HS-27A (cell line): ENCODE measurements at regions not wholly inside any gene's neighbourhood (a gene's known extent, or its start where the extent isn't known, plus 50 kb on each side); places are given as distances from the start of the nearest gene placed in this dataset.

Experiments
- DNase-seq: peaks from one replicate; pipeline ENCODE4 v3.0.0-alpha.2; 2012; ENCODE audit warnings: low read depth, missing footprints

DNA sequence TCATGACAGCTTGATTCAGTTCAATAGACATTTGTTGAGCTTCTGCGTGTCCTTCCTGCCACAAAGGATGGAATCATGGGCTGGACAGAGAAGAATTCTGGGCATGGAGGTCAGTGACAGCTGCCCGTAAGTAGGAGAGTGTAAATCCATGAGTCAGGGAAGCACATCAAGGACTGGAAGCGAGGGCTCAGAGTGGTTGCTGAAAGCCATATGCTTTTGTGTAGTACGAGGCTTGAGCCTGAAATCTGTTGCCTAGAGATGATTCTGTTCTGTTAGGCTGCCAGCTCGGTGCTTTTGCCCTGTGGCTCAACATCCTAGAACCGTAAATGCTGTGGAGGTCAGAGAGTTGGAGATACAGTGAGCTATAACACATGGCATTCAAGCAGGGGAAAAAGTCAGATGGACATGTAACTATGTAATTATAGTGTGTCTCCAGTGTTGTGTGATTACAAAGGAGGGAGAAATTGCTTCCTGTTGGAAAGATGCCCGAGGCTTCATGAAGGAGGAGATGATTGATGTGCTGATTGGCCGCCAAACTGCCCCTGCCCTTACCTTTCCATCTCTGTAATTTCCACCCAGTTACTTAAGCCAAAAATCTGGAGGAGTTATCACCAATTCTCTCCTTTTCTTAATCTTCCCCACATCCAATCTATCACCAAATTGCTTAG lies 92.8 kb upstream of the CACNA1E start:
- no peak for DNase-seq

DNA sequence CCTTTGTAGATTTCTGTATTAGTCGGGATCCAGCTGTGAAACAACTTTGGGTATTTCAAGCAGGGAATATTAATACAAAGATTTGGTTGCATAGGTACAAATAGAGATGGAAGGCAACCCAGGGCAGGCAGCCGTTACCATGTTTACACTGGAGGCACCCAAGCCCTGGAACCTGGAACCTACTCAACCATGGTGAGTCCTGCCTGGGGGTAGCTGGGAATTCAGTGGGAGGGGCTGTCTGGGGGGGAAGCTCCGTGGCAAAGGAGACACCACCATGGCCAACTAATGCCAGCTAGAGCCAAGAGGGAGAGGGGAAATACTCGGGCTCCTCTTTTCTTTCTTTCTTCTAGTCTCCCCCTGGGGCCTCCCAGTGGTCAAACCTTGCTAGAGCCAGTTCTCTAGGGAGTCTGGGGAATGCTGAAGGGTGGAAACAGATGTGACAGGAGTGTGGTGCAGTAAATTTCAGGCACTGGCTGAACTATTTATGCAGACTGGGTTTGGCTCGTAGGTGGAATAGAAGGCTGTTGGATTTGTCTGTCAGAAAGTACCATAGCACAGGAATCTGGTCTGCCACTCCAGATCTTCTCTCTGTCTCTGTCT lies 91.9 kb upstream of the CACNA1E start:
- DNase-seq: no peak

DNA sequence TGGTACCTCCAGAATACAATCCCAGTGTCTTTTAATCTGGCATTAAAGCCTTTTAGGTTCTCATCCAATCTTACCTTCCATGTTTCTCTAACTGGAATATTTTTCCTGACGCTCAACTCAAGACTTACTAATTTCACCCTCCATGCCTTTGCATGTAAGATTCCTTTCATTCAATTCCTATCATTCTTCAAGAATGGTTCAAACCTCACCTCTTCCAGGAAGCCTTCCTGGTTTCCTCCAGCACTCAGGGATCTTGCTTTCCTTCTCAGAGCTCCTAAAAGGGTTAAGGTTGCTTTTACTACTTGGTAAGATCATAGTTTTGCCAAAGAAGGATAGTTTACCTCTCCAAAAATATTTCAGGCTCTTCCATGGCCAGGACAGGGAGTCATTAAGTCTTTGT lies 91.2 kb upstream of the CACNA1E start:
- DNase-seq: no peak

DNA sequence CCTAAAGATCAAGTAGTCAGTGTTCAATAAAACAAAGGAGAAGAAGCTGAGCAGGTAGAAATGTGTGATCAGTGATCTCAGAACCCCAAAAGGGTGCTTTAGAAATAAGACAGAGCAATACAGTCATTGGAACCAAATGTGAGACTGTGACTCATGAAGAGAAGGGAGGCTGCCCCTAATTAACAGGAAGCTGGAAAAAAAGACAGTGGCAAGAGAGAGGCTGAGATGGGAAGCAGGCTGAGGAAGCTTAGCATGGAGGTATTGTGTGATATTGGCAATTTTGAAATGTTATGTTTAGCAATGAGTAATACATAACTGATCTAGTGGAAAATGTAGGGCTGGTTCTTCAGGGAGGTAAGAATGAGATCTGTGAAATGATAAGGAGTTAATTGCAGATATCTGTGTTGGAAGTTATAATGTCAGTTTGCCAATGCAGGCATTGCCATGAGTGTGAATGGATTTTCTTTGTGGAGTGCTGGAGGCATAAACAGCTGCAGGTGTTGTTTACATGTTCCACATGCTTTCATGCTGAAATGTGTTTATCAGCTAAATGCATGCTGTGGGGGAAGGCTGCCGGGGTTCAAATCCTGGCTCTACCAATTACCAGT lies 90.6 kb upstream of the CACNA1E start:
- no peak for DNase-seq

DNA sequence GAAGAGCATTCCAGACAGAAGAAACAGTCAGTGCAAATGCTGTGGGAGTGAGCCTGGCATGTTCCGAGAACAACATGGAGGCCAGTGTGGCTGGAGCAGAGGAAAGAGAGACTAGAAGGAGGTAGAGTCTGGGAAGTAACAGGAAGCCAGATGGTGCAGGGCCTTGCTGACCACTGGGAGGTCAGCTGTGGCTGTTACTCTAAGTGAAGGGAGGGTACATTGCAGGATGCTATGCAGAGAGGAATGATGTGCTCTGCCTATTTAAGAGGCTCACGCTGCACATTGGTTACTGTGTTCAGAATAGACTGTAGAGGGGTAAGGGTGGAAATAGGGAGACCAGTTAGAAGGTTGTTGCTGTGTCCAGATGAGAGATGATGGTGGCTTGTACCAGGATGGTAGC lies 88.6 kb upstream of the CACNA1E start:
- no peak for DNase-seq

DNA sequence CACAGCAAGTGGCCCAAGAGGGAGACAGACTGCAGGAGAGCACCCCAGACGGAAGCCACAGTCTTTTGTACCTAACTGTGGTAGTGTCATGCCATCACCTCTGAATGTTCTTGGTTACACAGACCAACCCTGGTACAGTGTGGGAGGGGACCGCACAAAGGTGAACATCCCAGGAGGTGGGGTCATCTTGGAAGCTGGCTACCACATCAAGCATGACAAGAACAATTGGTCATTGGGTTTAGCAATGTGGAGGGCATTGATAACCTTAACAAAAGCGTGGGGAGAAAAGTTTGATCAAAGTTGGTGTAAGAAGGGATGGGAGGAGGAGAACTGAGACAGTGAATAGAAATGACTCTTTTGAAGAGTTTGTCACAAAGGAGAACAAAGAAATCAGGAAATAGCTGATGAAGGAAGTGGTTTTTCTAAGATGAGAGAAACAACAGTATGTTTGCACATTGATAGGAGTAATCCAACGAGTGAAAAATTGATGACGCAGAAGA lies 87.1 kb upstream of the CACNA1E start:
- DNase-seq: no peak

DNA sequence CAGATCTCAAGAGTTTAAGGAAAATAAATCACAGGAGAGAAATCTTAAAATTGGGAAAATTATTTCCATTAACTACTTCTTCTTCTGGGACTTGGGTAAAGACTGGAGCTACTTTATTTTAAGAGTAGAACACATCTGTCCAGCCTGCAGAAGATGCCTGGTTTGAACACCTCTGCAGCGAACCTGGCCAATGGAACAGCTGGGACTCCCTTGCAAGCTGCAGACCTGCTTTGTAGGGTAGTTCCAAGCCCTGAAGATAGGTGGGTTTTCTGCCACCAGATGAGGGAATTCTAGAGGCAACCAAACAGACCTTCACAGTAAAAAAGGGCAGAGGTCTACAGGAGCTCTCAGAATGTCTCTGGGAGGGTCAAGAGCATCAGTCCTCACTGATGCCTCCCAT lies 86.5 kb upstream of the CACNA1E start:
- DNase-seq: no peak

DNA sequence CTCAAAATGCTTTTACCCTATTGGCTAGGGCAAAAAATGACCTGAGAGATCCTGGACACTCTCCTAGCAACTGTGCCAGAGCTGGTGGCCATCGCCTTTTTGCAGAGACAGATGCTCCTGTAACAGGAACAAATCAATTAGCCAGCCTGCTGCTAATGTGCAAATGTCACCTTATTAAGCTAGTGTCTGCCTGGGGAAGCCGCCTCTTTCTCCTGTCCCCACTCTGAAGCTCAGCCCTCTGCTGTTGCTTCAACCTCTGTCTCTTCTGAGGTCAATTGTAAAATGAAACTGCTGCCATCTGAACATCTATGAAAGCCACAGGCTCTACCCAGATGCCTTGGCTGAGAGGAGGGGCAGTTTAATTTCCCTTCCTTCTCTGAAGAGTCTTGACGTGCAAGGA lies 85.5 kb upstream of the CACNA1E start:
- DNase-seq: no peak

DNA sequence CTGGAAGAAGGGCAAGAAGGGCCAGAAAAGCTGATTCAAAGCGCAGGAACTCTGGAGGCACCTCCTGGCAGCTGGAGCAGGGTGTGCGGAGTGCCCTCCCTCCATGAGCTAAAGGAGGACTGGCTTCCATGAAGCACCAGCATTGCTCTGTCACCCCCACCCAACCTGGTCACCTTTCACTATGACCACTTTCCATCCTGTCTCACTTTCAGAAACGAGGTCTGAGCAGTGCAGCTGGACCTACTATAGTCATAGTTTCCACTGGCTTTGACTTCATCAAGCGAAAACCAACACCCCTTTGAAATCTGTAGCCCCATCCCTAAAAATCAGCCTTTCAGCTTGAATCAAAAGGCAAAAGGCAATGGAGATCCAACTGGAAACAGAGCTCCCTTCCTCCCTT lies 84.8 kb upstream of the CACNA1E start:
- DNase-seq: no peak

DNA sequence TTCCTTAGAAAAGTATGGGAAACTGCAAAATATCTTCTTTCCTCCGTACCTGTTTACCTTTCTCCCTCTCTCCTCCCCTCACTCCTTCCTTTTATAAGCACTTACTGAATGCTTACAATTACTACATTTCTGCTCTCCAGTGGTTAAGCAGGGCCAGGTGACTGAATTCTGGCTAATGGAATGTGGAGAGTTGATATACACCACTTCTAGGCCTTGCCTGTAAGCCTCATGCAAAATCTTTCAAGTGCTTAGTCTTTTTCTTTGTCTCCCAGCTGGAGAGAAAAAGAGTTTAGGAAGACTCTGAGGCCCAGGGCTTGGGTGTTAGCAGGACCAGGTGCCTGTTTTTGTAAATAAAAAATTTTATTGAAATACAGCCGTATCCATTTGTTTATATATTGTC lies 77.7 kb upstream of the CACNA1E start:
- DNase-seq: no peak

DNA sequence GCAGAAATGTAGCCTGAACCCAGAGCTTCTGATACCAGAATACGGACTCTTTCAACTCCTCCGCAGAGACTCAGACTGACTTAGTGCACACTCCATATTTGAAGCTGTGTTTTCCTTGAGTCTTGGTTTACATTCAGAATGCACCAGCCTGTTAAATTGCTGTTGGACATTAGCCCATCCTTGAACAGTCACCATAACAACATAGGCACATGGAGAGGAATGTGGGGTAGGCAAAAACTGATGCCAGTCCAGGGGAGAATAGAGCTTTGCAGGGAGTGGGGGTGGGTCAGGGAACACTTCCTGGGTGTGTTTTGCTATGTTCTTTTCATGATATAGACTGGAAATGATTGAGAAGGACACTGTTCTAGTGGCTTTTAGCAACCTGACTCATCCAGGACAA lies 76.3 kb upstream of the CACNA1E start:
- no peak for DNase-seq

DNA sequence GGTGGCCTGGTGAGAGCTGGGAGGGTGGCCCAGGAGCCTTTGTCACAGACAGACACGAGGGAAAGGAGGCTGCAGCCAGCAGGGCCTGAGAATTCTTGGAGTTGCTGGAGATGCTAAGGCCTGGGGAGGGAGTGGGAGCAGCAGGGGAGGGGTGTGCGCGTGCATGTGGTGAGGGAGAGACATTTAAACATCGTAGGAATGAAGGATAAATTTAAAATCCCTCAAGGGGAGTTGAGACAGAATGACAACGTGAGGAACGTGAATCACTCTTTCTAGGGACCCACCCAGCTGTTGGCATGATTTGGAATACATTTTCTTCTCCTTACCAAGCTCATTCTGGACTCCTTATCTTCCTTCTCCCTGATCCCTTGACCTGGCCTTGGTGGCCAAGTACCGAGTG lies 73.3 kb upstream of the CACNA1E start:
- DNase-seq: no peak

DNA sequence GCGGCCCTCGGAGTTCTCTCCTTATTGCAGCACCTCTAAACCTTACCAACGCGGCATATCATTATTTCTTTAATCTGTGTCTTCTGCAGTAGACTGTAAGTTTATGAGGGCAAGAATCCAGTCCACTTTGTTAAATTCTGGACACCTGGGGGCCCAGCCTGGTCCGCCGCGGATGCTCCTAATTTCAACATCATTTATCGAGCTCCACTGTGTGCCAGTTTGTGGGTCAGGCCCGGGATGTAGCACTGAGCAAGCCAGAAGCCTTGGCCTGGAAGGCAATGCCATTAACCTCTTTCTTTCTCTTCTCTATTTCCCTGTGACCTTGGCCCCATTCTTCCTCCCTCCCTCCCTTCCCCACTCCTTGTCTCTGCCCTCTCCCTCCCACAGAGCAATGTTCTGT lies 70.6 kb upstream of the CACNA1E start:
- no peak for DNase-seq

DNA sequence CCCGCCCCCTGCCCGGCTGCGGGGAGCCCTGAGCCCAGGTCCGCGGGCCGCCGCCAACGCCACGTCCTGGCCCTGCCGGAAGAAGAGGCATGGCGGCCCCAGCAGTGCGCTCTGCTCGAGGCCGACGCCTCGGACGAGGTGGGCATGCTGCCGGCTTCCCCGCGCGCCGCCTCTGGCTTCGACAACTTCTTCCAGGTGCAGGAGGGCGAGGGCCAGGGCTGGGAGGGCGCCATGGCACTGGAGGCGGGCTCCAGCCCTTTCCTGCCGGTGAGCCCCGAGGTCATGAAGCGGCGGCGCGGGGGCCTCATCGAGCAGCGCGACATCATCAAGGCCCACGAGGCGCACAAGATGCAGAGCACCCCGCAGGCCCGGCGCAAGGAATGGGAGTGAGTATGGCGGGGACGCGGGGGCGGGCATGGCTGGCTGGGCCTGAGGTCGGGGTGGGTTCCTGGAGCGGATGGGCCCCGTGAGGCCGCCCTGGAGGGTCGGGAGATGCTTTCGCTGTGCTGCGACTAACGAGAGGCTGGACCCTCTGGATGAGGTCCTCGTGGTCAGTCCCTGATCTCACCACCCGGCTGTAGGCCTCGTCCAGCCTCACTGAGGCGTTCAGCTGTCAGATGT lies 70.0 kb upstream of the CACNA1E start:
- no peak for DNase-seq

DNA sequence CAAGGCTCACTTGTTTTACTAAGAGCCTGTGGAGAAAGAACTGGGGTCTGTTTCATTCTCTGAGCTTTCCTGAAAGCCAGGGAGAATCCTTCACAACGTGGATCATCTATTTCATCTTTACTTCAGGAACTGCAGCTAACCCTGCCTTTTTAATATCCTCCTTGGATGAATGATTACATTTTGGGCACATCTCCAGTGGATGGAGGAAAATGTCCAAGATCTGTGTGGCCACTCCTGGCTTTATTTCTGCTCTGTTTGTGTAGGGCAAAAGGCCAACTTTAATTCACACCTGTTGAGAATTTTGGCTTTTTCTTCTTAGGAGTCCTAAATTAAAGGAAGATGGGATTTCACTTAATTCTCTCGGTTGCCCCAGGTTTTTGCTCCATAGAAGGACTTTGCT lies 69.5 kb upstream of the CACNA1E start:
- no peak for DNase-seq

DNA sequence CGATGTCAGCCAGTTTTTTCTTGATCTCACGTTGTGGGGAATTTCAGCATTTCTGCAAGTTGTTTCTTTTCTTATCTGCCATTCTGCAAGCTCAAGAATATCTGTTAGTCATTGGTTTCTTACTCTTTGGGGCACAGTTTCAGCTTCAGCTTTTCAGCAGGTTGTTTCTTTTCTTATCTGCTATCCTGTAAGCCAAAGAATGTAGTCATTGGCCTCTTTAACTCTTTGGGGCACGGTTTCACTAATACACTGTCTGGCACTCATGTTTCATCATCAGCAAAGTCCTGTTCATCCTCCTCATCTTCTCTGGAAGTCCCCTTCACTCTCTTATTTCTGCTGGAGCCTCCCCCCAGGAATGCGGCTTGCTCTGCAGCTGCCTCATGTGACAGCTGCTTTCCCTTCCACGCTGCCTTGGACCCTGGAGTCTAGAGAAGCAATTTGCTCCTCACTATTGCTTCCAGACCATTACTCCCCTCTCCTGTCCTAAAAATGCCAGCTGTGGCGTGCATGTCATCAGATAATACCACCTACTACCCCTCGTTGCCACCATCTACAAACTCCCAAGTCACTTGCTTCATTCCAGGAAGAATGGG lies 67.0 kb upstream of the CACNA1E start:
- DNase-seq: no peak

DNA sequence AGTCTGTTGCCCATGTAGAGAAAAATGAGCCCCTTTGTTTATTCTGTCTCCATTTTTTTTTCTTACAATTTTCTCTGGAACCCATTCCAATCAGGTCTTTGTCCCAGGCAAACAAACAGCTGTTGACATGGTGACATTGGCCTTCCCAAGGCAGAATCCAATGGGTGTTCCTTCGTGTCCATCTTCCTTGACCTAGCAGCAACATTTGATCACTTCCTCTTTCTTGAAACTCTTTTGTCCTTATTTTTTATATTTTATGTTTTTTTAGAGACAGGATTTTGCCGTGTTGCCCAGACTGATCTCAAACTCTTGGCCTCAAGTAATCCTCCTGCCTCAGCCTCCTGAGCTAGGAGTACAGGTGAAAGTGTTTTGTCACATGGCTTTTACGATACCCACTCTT lies 65.4 kb upstream of the CACNA1E start:
- no peak for DNase-seq

DNA sequence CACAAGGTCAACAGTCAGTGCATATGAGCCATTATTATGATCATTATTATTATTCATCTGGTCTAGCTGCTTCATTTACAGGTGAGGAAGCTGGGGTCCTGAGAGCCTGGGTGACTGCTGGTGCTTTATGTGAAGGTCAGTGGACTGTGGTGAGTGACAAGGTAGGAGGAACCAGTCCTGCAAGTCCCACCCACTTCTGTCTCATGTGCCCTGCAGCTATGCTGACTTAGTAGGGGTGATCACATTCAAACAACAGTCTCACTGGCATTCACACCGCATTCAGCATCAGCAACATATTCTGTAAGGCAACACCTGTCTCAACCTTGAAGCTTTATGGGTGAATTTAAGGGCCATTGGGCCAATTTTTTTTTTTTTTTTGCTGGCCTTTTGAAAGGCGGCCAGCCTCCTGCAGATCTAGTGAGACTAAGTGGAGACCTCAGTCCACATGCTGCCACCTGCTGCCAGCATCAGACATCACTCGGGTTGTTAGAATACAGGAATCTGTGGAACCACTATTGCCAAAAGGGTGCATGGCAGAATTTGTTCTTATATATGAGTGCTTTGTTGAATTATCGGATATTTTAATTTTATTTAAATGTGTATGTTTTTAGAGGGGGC lies 59.9 kb upstream of the CACNA1E start:
- no peak for DNase-seq

DNA sequence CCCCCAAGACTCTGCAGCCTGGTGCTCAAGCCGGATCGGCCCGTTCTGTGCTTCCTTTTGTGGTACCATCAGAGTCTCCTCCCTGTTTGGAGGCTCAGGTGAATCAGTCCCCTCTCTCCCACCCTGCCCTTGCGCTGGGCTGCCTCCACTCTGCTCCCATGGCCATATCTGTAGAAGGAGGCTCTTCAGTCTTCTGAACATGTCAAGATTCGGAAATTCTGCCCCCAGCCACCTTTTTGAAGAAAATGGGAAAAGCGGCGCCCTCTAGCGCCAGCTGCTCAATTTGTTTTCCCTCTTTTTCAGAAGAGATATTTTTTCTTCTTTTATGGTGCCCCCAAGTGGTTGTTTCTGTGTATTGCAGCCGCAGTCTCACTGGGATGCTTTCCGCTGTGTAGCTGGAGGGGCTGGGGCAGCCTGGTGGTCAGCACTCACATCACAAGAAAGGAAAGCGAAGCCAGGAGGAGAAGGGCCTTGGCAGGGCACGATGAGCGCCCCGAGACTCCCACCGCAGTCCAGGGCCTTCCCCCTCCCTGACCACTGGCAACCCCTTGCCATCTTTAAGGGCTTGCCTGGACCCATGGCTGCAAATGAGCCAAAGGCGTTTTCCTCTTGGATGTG lies 58.4 kb upstream of the CACNA1E start:
- DNase-seq: peak; percentile 24

DNA sequence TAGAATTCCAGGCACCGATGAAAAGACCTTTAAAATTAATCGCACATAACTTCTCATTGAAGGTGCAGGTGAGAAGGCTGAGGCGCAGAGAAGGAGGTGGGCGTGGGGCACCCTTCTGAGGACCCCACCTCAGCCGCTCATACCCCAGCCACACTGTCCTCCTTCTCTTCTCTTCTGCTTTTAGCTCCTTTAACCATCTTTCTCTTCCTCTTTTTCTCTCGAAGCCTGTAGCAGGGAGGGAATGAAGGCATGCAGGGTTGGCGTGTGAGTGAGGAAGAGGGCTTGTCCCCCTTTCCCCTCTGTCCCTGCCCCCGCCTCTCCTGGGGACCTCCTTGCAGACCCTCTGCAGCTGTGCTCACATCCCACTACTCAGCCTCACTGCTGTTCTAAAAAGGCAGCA lies 57.8 kb upstream of the CACNA1E start:
- no peak for DNase-seq

DNA sequence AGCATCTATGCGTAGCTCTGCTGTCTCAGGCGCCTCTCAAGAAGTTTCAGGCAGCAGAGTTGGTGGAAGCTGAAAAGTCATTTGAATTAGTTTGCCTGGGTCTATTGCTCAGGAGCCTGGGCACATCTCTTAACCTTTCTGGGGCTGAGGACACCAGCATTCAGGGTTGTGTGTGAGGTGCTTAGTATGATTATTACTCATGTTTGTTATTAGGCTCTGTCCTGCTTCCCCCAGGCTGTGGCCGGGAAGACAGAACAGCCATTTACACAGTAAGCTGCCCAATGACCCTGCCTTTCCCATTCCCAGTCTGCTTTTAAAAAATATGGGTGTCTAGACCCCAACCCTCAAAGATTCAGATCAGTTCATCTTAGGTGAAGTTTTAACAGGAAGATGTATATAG lies 53.9 kb upstream of the CACNA1E start:
- DNase-seq: no peak
